Activated naive CD4-positive, alpha-beta T cell treated with anti-CD3 and anti-CD28 coated beads for 36 hours (primary cell): ENCODE measurements at regions not wholly inside any gene's neighbourhood (a gene's known extent, or its start where the extent isn't known, plus 50 kb on each side); places are given as distances from the start of the nearest gene placed in this dataset.
"Not testable (repeated sequence)": the region's sequence is repeated elsewhere in the genome, so short reads cannot be mapped to it uniquely, and the experiment has no call there.

Experiments used
- CTCF ChIA-PET: fragments of 350-600 bp; sonication (Branson Sonifier 250); formaldehyde crosslinking; loops from one replicate; lab custom pipeline; 2021; ENCODE audit warnings: antibody characterized with exemption; lab: Charles Lee
- DNase-seq: peaks from one replicate; pipeline ENCODE4 v3.0.0-alpha.2; 2020
- H3K27ac Mint-ChIP-seq: one replicate; pipeline ENCODE4 v1.8.0; 2021; ENCODE audit warnings: mild to moderate bottlenecking, mixed read lengths
- H3K27me3 Mint-ChIP-seq: one replicate; pipeline ENCODE4 v1.8.0; 2021; ENCODE audit warnings: low read depth, mixed read lengths
- H3K36me3 Mint-ChIP-seq: one replicate; pipeline ENCODE4 v1.8.0; 2021; ENCODE audit warnings: low read depth, mixed read lengths
- H3K4me1 Mint-ChIP-seq: one replicate; pipeline ENCODE4 v1.8.0; 2021; ENCODE audit warnings: low read depth, mixed read lengths
- H3K4me3 Mint-ChIP-seq: one replicate; pipeline ENCODE4 v1.8.0; 2021; ENCODE audit warnings: mild to moderate bottlenecking, moderate library complexity, mixed read lengths
- H3K9me3 Mint-ChIP-seq: one replicate; pipeline ENCODE4 v1.8.0; 2021; ENCODE audit warnings: mixed read lengths
- intact Hi-C: fragments of 100-400 bp; cut with micrococcal nuclease; formaldehyde crosslinking; loops from one replicate; pipeline ENCODE4 v1.15.1; 2023

GRCh38 chr11:130526846-130527245, 78.4 kb downstream of the ADAMTS15 start:
- intact Hi-C loops: loop anchor here (10.0 kb wide), 1 partner anchor 92 kb away; no protein-coding TSS in a partner anchor
- CTCF ChIA-PET: no interaction called here
- H3K27ac Mint-ChIP-seq: no peak overlapping the region

GRCh38 chr11:130527636-130528297, 79.3 kb downstream of the ADAMTS15 start:
- Mint-ChIP-seq H3K4me3 (no peak overlapping the region), H3K9me3 (no peaks in the 10 kb centered on the region), H3K4me1 (no peaks in the 10 kb centered on the region), H3K36me3 (no peaks in the 10 kb centered on the region), H3K27me3 (peaks cover 3% of the 10 kb centered on the region), H3K27ac (no peak overlapping the region)
- intact Hi-C loops: loop anchor here (10.0 kb wide), 1 partner anchor 93 kb away; no protein-coding TSS in a partner anchor
- DNase-seq: no peak
- CTCF ChIA-PET: no interaction called here

More at GRCh38 chr11:130526846-130527245, 78.4 kb downstream of the ADAMTS15 start:
- H3K27me3 Mint-ChIP-seq: peaks cover 3% of the 10 kb centered on the region
- no peak for DNase-seq
- H3K4me3 Mint-ChIP-seq: no peak overlapping the region
- no peaks in the 10 kb centered on the region for H3K36me3 Mint-ChIP-seq
- H3K9me3 Mint-ChIP-seq: no peaks in the 10 kb centered on the region
- no peaks in the 10 kb centered on the region for H3K4me1 Mint-ChIP-seq

- H3K9me3 Mint-ChIP-seq: no peaks in the 10 kb centered on the region
- H3K36me3 Mint-ChIP-seq: no peaks in the 10 kb centered on the region
- DNase-seq: no peak
- CTCF ChIA-PET: no interaction called here
- no peak overlapping the region for H3K27ac Mint-ChIP-seq
- H3K27me3 Mint-ChIP-seq: peaks cover under 1% of the 10 kb centered on the region
- no peak overlapping the region for H3K4me3 Mint-ChIP-seq
- H3K4me1 Mint-ChIP-seq: no peaks in the 10 kb centered on the region
- intact Hi-C loops: loop anchor here (10.0 kb wide), 1 partner anchor 94 kb away; no protein-coding TSS in a partner anchor
Observed at GRCh38 chr11:130528298-130529261, 80.1 kb downstream of the ADAMTS15 start.

- CTCF ChIA-PET: no interaction called here
- H3K36me3 Mint-ChIP-seq: no peaks in the 10 kb centered on the region
- no peak overlapping the region for H3K4me3 Mint-ChIP-seq
- no peak overlapping the region for H3K27ac Mint-ChIP-seq
- no peaks in the 10 kb centered on the region for H3K9me3 Mint-ChIP-seq
- no peak for DNase-seq
- H3K4me1 Mint-ChIP-seq: no peaks in the 10 kb centered on the region
- H3K27me3 Mint-ChIP-seq: no peaks in the 10 kb centered on the region
- intact Hi-C loops: loop anchor here (10.0 kb wide), 1 partner anchor 95 kb away; no protein-coding TSS in a partner anchor
Observed at GRCh38 chr11:130529366-130529765, 80.9 kb downstream of the ADAMTS15 start.

- Mint-ChIP-seq H3K9me3 (no peaks in the 10 kb centered on the region), H3K4me3 (no peak overlapping the region), H3K4me1 (no peaks in the 10 kb centered on the region), H3K36me3 (no peaks in the 10 kb centered on the region), H3K27me3 (no peaks in the 10 kb centered on the region), H3K27ac (no peak overlapping the region)
- CTCF ChIA-PET: no interaction called here
- DNase-seq: no peak
- intact Hi-C loops: no loop called here
Observed at GRCh38 chr11:130531061-130531460, 82.6 kb downstream of the ADAMTS15 start.

GRCh38 chr11:130533113-130533798, 84.8 kb downstream of the ADAMTS15 start:
- H3K27ac Mint-ChIP-seq: no peak overlapping the region
- H3K4me3 Mint-ChIP-seq: no peak overlapping the region
- intact Hi-C loops: no loop called here

GRCh38 chr11:130533871-130534270, 85.4 kb downstream of the ADAMTS15 start:
- Mint-ChIP-seq H3K27me3 (no peaks in the 10 kb centered on the region), H3K36me3 (no peaks in the 10 kb centered on the region), H3K9me3 (no peaks in the 10 kb centered on the region), H3K27ac (no peak overlapping the region), H3K4me3 (no peak overlapping the region), H3K4me1 (no peaks in the 10 kb centered on the region)
- CTCF ChIA-PET: interaction anchor here (1.3 kb wide), 1 partner anchor 103 kb away, joined by 3 read pairs; no protein-coding TSS in a partner anchor
- intact Hi-C loops: no loop called here
- DNase-seq: no peak

More at GRCh38 chr11:130533113-130533798, 84.8 kb downstream of the ADAMTS15 start:
- Mint-ChIP-seq H3K36me3 (no peaks in the 10 kb centered on the region), H3K27me3 (no peaks in the 10 kb centered on the region), H3K9me3 (no peaks in the 10 kb centered on the region), H3K4me1 (no peaks in the 10 kb centered on the region)
- DNase-seq: no peak
- CTCF ChIA-PET: interaction anchor here (1.3 kb wide), 1 partner anchor 102 kb away, joined by 3 read pairs; no protein-coding TSS in a partner anchor

GRCh38 chr11:130534551-130534950, 86.1 kb downstream of the ADAMTS15 start:
- Mint-ChIP-seq H3K4me3 (no peak overlapping the region), H3K9me3 (no peaks in the 10 kb centered on the region), H3K27ac (no peak overlapping the region), H3K4me1 (no peaks in the 10 kb centered on the region), H3K36me3 (no peaks in the 10 kb centered on the region), H3K27me3 (no peaks in the 10 kb centered on the region)
- no peak for DNase-seq
- intact Hi-C loops: no loop called here
- CTCF ChIA-PET: interaction anchor here (1.3 kb wide), 1 partner anchor 104 kb away, joined by 3 read pairs; no protein-coding TSS in a partner anchor

- H3K27ac Mint-ChIP-seq: no peak overlapping the region
- no peaks in the 10 kb centered on the region for H3K36me3 Mint-ChIP-seq
- no peak overlapping the region for H3K4me3 Mint-ChIP-seq
- CTCF ChIA-PET: no interaction called here
- intact Hi-C loops: no loop called here
- H3K27me3 Mint-ChIP-seq: no peaks in the 10 kb centered on the region
- H3K9me3 Mint-ChIP-seq: no peaks in the 10 kb centered on the region
- no peaks in the 10 kb centered on the region for H3K4me1 Mint-ChIP-seq
- no peak for DNase-seq
Observed at GRCh38 chr11:130535520-130535919, 87.1 kb downstream of the ADAMTS15 start.

GRCh38 chr11:130536106-130537040, 87.9 kb downstream of the ADAMTS15 start:
- Mint-ChIP-seq H3K4me1 (no peaks in the 10 kb centered on the region), H3K27ac (no peak overlapping the region), H3K4me3 (no peak overlapping the region), H3K9me3 (no peaks in the 10 kb centered on the region), H3K27me3 (no peaks in the 10 kb centered on the region), H3K36me3 (no peaks in the 10 kb centered on the region)
- CTCF ChIA-PET: no interaction called here
- DNase-seq: no peak
- intact Hi-C loops: no loop called here

- H3K4me3 Mint-ChIP-seq: not testable (repeated sequence)
Observed at GRCh38 chr11:130539680-130540079, 91.2 kb downstream of the ADAMTS15 start.

More at GRCh38 chr11:130539680-130540079, 91.2 kb downstream of the ADAMTS15 start:
- intact Hi-C loops, H3K9me3 Mint-ChIP-seq, H3K36me3 Mint-ChIP-seq, H3K27ac Mint-ChIP-seq, H3K4me1 Mint-ChIP-seq, H3K27me3 Mint-ChIP-seq, DNase-seq, CTCF ChIA-PET: not testable (repeated sequence)
